Common myeloid progenitor, CD34-positive (primary cell): ENCODE measurements at regions not wholly inside any gene's neighbourhood (a gene's known extent, or its start where the extent isn't known, plus 50 kb on each side); places are given as distances from the start of the nearest gene placed in this dataset.
A peak's percentile ranks its signal among the peaks of the same experiment; 100 is the strongest.

Source experiments
- CTCF ChIA-PET: fragments of 350-600 bp; sonication (Branson Sonifier 250); formaldehyde crosslinking; loops from one replicate; lab custom pipeline; 2021; ENCODE audit warnings: antibody characterized with exemption; lab: Charles Lee
- POLR2A ChIA-PET: fragments of 350-600 bp; sonication (Branson Sonifier 250); formaldehyde crosslinking; loops from one replicate; lab custom pipeline; 2021; ENCODE audit warnings: antibody characterized with exemption; lab: Charles Lee
- DNase-seq, 3 donors: peaks; one replicate each; pipeline versions ENCODE4 v3.0.0 to v3.0.0-alpha.2; 2013
- H3K27ac ChIP-seq, 2 experiments: 1 replicate in 1 of 2; 2 replicates in 1 of 2; pipeline ENCODE4 v1.7.0; 2013; ENCODE audit warnings: inconsistent platforms in 2 of 2, low read length in 2 of 2, mild to moderate bottlenecking in 2 of 2, low read depth in 1 of 2, moderate library complexity in 1 of 2; ENCODE audit not compliant: severe bottlenecking in 2 of 2, insufficient read depth in 1 of 2, poor library complexity in 1 of 2
- H3K27me3 ChIP-seq, 5 experiments: replicated peaks in 2 of 5; 1 replicate in 3 of 5; 2 replicates in 2 of 5; pipeline versions ENCODE4 v1.6.1 to v1.7.0; 2013; ENCODE audit warnings: low read length in 4 of 5, mild to moderate bottlenecking in 2 of 5, moderate library complexity in 2 of 5, inconsistent platforms in 1 of 5; ENCODE audit not compliant: insufficient read depth in 5 of 5, control insufficient read depth in 4 of 5
- H3K36me3 ChIP-seq, 4 experiments: 1 replicate in 2 of 4; 2 replicates in 2 of 4; pipeline versions ENCODE4 v1.6.1 to v1.7.0; 2013; ENCODE audit warnings: low read length in 3 of 4, control low read depth in 1 of 4, mild to moderate bottlenecking in 1 of 4; ENCODE audit not compliant: control insufficient read depth in 4 of 4, insufficient read depth in 4 of 4
- H3K4me1 ChIP-seq, 4 experiments: 1 replicate in 3 of 4; 2 replicates in 1 of 4; pipeline versions ENCODE4 v1.6.1 to v1.7.1; 2013; ENCODE audit warnings: low read length in 3 of 4, mild to moderate bottlenecking in 3 of 4, control low read depth in 1 of 4, inconsistent platforms in 1 of 4, moderate library complexity in 1 of 4; ENCODE audit not compliant: control insufficient read depth in 4 of 4, insufficient read depth in 4 of 4; ENCODE audit errors: control extremely low read depth in 1 of 4
- H3K4me3 ChIP-seq, 7 experiments: 1 replicate in 4 of 7; 2 replicates in 3 of 7; pipeline versions ENCODE4 v1.5.1 to v1.7.0; 2013; ENCODE audit warnings: mild to moderate bottlenecking in 7 of 7, low read length in 6 of 7, moderate library complexity in 6 of 7, inconsistent platforms in 2 of 7, low read depth in 2 of 7, control low read depth in 1 of 7; ENCODE audit not compliant: insufficient read depth in 4 of 7, control insufficient read depth in 1 of 7; ENCODE audit errors: extremely low read depth in 1 of 7
- H3K9me3 ChIP-seq, 5 experiments: 1 replicate in 4 of 5; 2 replicates in 1 of 5; pipeline versions ENCODE4 v1.6.1 to v1.7.1; 2013; ENCODE audit warnings: low read length in 4 of 5, mild to moderate bottlenecking in 2 of 5, inconsistent platforms in 1 of 5, low read depth in 1 of 5, moderate library complexity in 1 of 5; ENCODE audit not compliant: control insufficient read depth in 4 of 5, insufficient read depth in 2 of 5; ENCODE audit errors: control extremely low read depth in 1 of 5
- WGBS: methylation state at CpG from one replicate; pipeline ENCODE4 v1.1.5; 2013; ENCODE audit not compliant: insufficient coverage; 5-methylcytosine and 5-hydroxymethylcytosine counted together

GRCh38 chr14:101222362-101223070, 319.0 kb upstream of the RTL1 start:
- ChIA-PET POLR2A (no interaction called here), CTCF (interaction anchor here (1.3 kb wide), 1 partner anchor 11 kb away, joined by 3 read pairs; no protein-coding TSS in a partner anchor)
- Histone ChIP-seq H3K9me3 (no peaks in the 10 kb centered on the region), H3K4me1 (peaks cover 0 to 44% (median 23%) of the 10 kb centered on the region in 4 experiments), H3K4me3 (no peak overlapping the region), H3K27ac (no peak overlapping the region), H3K27me3 (no peaks in the 10 kb centered on the region), H3K36me3 (no peaks in the 10 kb centered on the region)
- no peak for DNase-seq
- 97% methylated on average over 6 of the region's 11 CpGs for WGBS

GRCh38 chr14:101223127-101223526, 319.6 kb upstream of the RTL1 start:
- no peaks in the 10 kb centered on the region for H3K9me3 ChIP-seq
- CTCF ChIA-PET, result no interaction called here
- H3K27ac ChIP-seq, result no peak overlapping the region
- DNase-seq, result no peak
- POLR2A ChIA-PET, result no interaction called here
- no peak overlapping the region for H3K4me3 ChIP-seq
- H3K27me3 ChIP-seq, result no peaks in the 10 kb centered on the region
- H3K4me1 ChIP-seq, result peaks cover 0 to 44% (median 23%) of the 10 kb centered on the region in 4 experiments
- no peaks in the 10 kb centered on the region for H3K36me3 ChIP-seq
- WGBS, result 95% methylated on average over 5 of the region's 6 CpGs

- CTCF ChIA-PET, result interaction anchor here (0.9 to 1.6 kb wide), 2 partner anchors 11 to 369 kb away, joined by 5 read pairs; no protein-coding TSS in a partner anchor
- POLR2A ChIA-PET, result no interaction called here
- Histone ChIP-seq H3K4me3 (no peak overlapping the region), H3K9me3 (no peaks in the 10 kb centered on the region), H3K36me3 (no peaks in the 10 kb centered on the region), H3K27ac (no peak overlapping the region), H3K4me1 (peaks cover 0 to 44% (median 25%) of the 10 kb centered on the region in 4 experiments), H3K27me3 (no peaks in the 10 kb centered on the region)
- DNase-seq, result no peak
- WGBS, result 96% methylated on average over 10 of the region's 10 CpGs
Observed at GRCh38 chr14:101223561-101224162, 320.1 kb upstream of the RTL1 start.

GRCh38 chr14:101224356-101225156, 321.0 kb upstream of the RTL1 start:
- Histone ChIP-seq H3K9me3 (no peaks in the 10 kb centered on the region), H3K27ac (no peak overlapping the region), H3K36me3 (no peaks in the 10 kb centered on the region), H3K4me1 (peaks cover 0 to 44% (median 25%) of the 10 kb centered on the region in 4 experiments), H3K4me3 (no peak overlapping the region), H3K27me3 (no peaks in the 10 kb centered on the region)
- no peak for DNase-seq
- ChIA-PET POLR2A (no interaction called here), CTCF (interaction anchor here (0.8 to 2.1 kb wide), 5 partner anchors 10 to 370 kb away, joined by 3 to 10 read pairs (median 5); no protein-coding TSS in a partner anchor)
- 94% methylated on average over 16 of the region's 22 CpGs for WGBS

- peak overlapping the region in 2 of 7 experiments; percentile 8 for H3K4me3 ChIP-seq
- H3K36me3 ChIP-seq, result no peaks in the 10 kb centered on the region
- peaks cover 0 to 44% (median 26%) of the 10 kb centered on the region in 4 experiments for H3K4me1 ChIP-seq
- no peaks in the 10 kb centered on the region for H3K27me3 ChIP-seq
- H3K9me3 ChIP-seq, result no peaks in the 10 kb centered on the region
- POLR2A ChIA-PET, result interaction anchor here (1.4 kb wide), 1 partner anchor 105 kb away, joined by 3 read pairs; no protein-coding TSS in a partner anchor
- DNase-seq, result peak; percentile 34 to 81 (median 77)
- CTCF ChIA-PET, result interaction anchor here (0.8 to 2.1 kb wide), 7 partner anchors 10 to 402 kb away, joined by 3 to 10 read pairs (median 3); no protein-coding TSS in a partner anchor
- no peak overlapping the region for H3K27ac ChIP-seq
- WGBS, result 36% methylated on average over 22 of the region's 28 CpGs
Observed at GRCh38 chr14:101225157-101226152, 321.9 kb upstream of the RTL1 start.

- POLR2A ChIA-PET, result interaction anchor here (1.4 kb wide), 1 partner anchor 106 kb away, joined by 3 read pairs; no protein-coding TSS in a partner anchor
- H3K27ac ChIP-seq, result no peak overlapping the region
- no peak for DNase-seq
- CTCF ChIA-PET, result interaction anchor here (0.8 to 2.1 kb wide), 5 partner anchors 9 to 701 kb away, joined by 3 to 10 read pairs (median 3); no protein-coding TSS in a partner anchor
- H3K4me1 ChIP-seq, result peaks cover 0 to 44% (median 28%) of the 10 kb centered on the region in 4 experiments
- WGBS, result 94% methylated on average over 4 of the region's 4 CpGs
- no peak overlapping the region for H3K4me3 ChIP-seq
- H3K9me3 ChIP-seq, result no peaks in the 10 kb centered on the region
- no peaks in the 10 kb centered on the region for H3K27me3 ChIP-seq
- no peaks in the 10 kb centered on the region for H3K36me3 ChIP-seq
Observed at GRCh38 chr14:101226265-101226602, 322.7 kb upstream of the RTL1 start.
